ENCODE measurements at regions not wholly inside any gene's neighbourhood (a gene's known extent, or its start where the extent isn't known, plus 50 kb on each side); places are given as distances from the start of the nearest gene placed in this dataset.

DNA sequence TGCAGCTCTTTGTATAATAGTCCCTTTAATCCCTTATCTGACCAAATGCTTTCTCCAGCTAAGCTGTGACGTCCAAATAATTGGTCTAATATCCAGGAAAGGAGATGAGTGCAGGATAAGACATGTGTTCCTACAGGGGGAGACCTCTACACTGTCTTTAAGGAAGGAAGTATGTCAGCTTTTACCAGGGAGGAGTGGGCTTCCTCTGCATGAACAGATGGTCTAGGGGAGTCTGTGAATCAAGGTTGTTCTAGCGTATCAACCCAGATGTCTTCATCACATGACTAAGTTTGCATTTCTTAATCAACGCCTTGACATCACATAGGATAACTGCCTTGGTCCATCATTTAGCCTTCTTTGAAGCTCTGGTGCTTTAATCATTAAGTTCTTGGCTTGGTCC is 528.2 kb downstream of the MRPL39 start:
- Histone ChIP-seq H3K27ac (no peak overlapping the region), H3K9me3 (ENCODE audit: severe bottlenecking) (no peaks in the 10 kb centered on the region), H3K36me3 (no peaks in the 10 kb centered on the region), H3K4me3 (ENCODE audit: low read depth, low read length) (no peak overlapping the region), H3K27me3 (ENCODE audit: insufficient read depth, low read depth, severe bottlenecking) (no peaks in the 10 kb centered on the region)
- DNase-seq, result peak; percentile 65
- TF ChIP-seq, protein P1, sequence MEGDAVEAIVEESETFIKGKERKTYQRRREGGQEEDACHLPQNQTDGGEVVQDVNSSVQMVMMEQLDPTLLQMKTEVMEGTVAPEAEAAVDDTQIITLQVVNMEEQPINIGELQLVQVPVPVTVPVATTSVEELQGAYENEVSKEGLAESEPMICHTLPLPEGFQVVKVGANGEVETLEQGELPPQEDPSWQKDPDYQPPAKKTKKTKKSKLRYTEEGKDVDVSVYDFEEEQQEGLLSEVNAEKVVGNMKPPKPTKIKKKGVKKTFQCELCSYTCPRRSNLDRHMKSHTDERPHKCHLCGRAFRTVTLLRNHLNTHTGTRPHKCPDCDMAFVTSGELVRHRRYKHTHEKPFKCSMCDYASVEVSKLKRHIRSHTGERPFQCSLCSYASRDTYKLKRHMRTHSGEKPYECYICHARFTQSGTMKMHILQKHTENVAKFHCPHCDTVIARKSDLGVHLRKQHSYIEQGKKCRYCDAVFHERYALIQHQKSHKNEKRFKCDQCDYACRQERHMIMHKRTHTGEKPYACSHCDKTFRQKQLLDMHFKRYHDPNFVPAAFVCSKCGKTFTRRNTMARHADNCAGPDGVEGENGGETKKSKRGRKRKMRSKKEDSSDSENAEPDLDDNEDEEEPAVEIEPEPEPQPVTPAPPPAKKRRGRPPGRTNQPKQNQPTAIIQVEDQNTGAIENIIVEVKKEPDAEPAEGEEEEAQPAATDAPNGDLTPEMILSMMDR (IDR thresholded peaks at IDR 0.05; ENCODE audit: low read depth, low read length), result peak; percentile 35; the same call in 1 of the 2 replicates

DNA sequence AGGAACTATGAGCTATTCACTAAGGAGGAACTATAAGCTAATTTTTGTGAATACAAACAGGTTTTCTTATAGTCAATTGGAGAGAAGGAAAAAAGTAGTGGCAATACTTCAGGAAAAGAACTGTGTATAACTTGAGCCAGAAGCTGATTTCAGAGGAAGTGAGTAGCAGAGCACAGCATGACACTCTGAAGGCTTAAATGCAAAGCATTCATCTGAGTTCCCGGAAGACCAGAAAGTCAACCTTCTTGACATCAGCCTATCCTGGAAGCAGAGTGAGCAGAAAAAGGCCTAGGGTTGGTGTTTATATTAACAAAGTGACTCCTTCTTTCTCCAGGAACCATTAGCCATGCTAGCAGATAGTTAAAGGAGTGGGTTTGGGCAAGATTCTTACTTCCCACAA is 545.2 kb downstream of the MRPL39 start:
- H3K9me3 ChIP-seq (ENCODE audit: severe bottlenecking), result no peaks in the 10 kb centered on the region
- H3K4me3 ChIP-seq (ENCODE audit: low read depth, low read length), result no peak overlapping the region
- TF ChIP-seq, protein P1 (IDR thresholded peaks at IDR 0.05; ENCODE audit: low read depth, low read length), result no peak
- no peak overlapping the region for H3K27ac ChIP-seq
- no peak for DNase-seq
- H3K36me3 ChIP-seq, result no peaks in the 10 kb centered on the region
- H3K27me3 ChIP-seq (ENCODE audit: insufficient read depth, low read depth, severe bottlenecking), result no peaks in the 10 kb centered on the region

DNA sequence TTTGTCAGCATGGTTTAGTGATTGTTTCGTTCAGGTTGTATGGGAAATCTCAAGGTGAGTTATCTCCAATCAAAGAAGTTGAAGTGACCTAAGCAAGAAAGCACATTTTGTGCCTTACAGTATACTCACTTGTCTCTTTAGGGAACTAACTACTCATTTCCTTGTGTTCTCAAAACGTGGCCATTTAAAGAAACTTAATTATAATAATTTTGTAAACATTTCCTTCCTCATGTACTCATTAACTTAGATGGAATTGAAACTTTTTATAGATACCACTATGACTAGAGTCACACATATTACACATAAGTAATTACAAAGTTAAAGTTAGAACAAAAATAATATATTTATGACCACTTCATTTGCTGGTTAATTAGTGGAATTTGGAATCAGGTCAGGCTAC is 552.6 kb downstream of the MRPL39 start:
- H3K36me3 ChIP-seq, result no peaks in the 10 kb centered on the region
- no peaks in the 10 kb centered on the region for H3K9me3 ChIP-seq (ENCODE audit: severe bottlenecking)
- H3K4me3 ChIP-seq (ENCODE audit: low read depth, low read length), result no peak overlapping the region
- no peak overlapping the region for H3K27ac ChIP-seq
- TF ChIP-seq, protein P1 (IDR thresholded peaks at IDR 0.05; ENCODE audit: low read depth, low read length), result no peak
- DNase-seq, result no peak
- no peaks in the 10 kb centered on the region for H3K27me3 ChIP-seq (ENCODE audit: insufficient read depth, low read depth, severe bottlenecking)

DNA sequence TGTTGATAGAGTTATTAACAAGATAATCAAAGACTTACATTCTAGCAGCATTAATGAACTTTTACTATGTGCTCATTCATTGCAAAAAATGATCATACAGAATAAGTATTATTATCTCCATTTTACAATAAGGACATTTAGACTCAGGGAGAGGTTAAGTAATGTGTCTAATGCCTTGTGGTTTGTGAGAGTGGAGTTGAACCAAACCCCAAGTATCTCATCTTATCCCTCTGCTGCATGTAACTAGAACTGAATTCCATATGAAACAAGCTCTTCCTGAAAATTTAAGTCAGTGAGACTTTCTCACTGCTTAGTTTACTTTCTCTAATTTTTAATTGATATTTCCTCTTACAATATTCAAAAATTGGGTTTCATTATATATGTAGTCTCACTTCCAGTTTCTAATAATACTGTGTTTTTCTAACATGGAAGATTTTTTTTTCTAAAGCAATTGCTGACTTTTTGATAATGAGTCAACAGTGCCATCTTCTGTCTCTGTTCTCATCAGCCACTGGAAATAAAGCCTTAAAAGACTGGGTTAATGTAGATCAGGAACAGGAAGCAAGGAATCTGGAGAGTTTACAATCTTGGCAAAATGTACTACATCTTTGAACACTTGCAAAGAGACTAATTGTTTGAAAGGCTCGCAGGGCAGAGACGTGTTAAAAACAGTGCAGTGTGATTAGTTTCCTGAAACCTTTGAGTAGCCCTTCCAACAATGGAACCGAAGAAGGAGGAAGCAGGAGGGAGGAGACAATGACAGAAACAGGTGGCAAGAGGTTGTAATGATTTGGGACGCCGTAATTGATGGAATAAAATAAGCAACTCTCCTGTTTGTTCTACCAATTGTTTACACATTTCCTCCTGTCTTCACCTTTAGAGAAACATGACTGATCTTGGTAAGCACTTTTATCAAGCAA is 567.6 kb downstream of the MRPL39 start:
- Histone ChIP-seq H3K4me3 (ENCODE audit: low read depth, low read length) (peak overlapping the region; percentile 53), H3K9me3 (ENCODE audit: severe bottlenecking) (no peaks in the 10 kb centered on the region), H3K27ac (no peak overlapping the region), H3K36me3 (no peaks in the 10 kb centered on the region), H3K27me3 (ENCODE audit: insufficient read depth, low read depth, severe bottlenecking) (no peaks in the 10 kb centered on the region)
- TF ChIP-seq, protein P1 (IDR thresholded peaks at IDR 0.05; ENCODE audit: low read depth, low read length), result peak; percentile 45; the same call in 1 of the 2 replicates
- no peak for DNase-seq

DNA sequence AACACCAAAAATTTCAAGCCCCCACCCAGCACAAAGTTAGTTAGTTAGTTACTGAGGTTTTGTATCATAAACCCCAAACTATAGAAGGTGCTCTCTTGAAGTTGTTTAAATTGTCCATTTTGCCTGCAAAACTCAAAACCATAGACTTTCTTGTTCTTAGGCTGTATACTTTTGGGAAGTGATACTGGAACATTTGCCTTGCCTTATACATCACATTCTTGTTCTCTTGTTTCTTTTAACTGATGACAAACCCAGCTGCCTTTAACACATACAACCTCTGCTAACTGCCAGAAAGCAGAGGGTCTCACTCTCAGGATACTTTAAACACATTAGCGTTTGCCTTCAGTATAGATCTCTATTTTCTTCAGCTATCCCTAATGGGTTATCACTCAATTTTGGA is 570.5 kb downstream of the MRPL39 start:
- Histone ChIP-seq H3K9me3 (ENCODE audit: severe bottlenecking) (no peaks in the 10 kb centered on the region), H3K27ac (no peak overlapping the region), H3K36me3 (no peaks in the 10 kb centered on the region), H3K27me3 (ENCODE audit: insufficient read depth, low read depth, severe bottlenecking) (no peaks in the 10 kb centered on the region), H3K4me3 (ENCODE audit: low read depth, low read length) (no peak overlapping the region)
- TF ChIP-seq, protein P1 (IDR thresholded peaks at IDR 0.05; ENCODE audit: low read depth, low read length), result no peak
- DNase-seq, result no peak

Measured in WERI-Rb-1 (cell line).